ENCODE measurements at regions not wholly inside any gene's neighbourhood (a gene's known extent, or its start where the extent isn't known, plus 50 kb on each side); places are given as distances from the start of the nearest gene placed in this dataset.

DNA sequence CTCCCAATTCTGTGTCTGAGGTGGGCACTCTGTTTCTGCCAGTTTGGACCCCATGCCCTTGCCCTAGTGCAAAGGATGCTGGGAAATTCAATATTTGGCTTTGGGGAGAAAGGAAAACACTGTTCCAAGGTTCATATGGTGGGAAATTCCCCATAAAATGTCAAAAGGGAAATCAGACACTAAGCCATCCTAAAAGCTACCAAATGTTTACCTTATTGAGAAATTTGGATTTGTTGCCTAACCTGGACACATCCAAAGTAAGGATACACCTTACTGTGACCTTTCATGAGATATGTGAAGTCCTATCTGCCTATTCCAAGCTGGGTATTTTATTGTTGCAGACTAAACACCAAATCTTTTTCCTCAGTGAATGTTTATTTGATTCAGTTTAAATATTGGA is 109.1 kb downstream of the CYP26A1 start:
- no peak for DNase-seq (ENCODE audit: low read depth, low spot score)
- Histone ChIP-seq H3K36me3 (ENCODE audit: insufficient read depth, low read length) (no peaks in the 10 kb centered on the region), H3K4me3 (no peak overlapping the region), H3K27ac (no peak overlapping the region), H3K9ac (ENCODE audit: insufficient read length) (no peak overlapping the region), H3K9me3 (ENCODE audit: low read depth, low read length) (no peaks in the 10 kb centered on the region)
- TF ChIP-seq FOXP2 (optimal IDR thresholded peaks at IDR 0.05; ENCODE audit: control extremely low read depth, extremely low read length, insufficient read depth) (no peak), EZH2 (IDR thresholded peaks at IDR 0.05) (no peak), POLR2AphosphoS5 (IDR thresholded peaks at IDR 0.05; ENCODE audit: borderline replicate concordance, low read depth, low read length) (no peak)

- Histone ChIP-seq H3K9ac (ENCODE audit: insufficient read length) (no peak overlapping the region), H3K9me3 (ENCODE audit: low read depth, low read length) (no peaks in the 10 kb centered on the region)
- TF ChIP-seq POLR2AphosphoS5 (IDR thresholded peaks at IDR 0.05; ENCODE audit: borderline replicate concordance, low read depth, low read length) = no peak
- no peak for TF ChIP-seq FOXP2 (optimal IDR thresholded peaks at IDR 0.05; ENCODE audit: control extremely low read depth, extremely low read length, insufficient read depth)
- TF ChIP-seq EZH2 (IDR thresholded peaks at IDR 0.05) = no peak
These were observed 113.0 kb downstream of the CYP26A1 start for GRCh38 chr10:93186653-93187052.

DNA sequence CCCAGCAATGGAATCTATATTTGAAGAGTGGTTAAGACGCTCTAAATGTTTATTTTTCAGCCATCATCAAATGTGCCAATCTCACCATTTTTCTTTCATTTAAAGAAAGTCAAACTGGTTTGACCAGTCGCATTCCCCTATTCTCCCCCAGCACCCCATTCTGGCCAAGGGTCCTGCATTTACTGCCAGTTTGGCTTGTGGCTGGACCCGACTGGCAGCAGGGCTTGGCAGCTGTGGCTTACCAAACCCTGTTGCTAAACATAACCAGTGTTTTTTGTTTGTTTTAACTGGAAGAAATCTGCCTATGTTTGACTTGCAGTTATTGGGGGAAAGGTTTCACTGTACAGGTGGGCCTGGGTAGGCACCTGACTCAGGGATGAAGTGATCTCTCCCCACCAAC is 116.3 kb downstream of the CYP26A1 start:
- TF ChIP-seq POLR2AphosphoS5 (IDR thresholded peaks at IDR 0.05; ENCODE audit: borderline replicate concordance, low read depth, low read length) (no peak), FOXP2 (optimal IDR thresholded peaks at IDR 0.05; ENCODE audit: control extremely low read depth, extremely low read length, insufficient read depth) (no peak), EZH2 (IDR thresholded peaks at IDR 0.05) (no peak)
- H3K36me3 ChIP-seq (ENCODE audit: insufficient read depth, low read length) = no peaks in the 10 kb centered on the region
- no peak overlapping the region for H3K4me3 ChIP-seq
- no peaks in the 10 kb centered on the region for H3K9me3 ChIP-seq (ENCODE audit: low read depth, low read length)
- H3K27ac ChIP-seq = no peak overlapping the region
- no peak for DNase-seq (ENCODE audit: low read depth, low spot score)
- no peak overlapping the region for H3K9ac ChIP-seq (ENCODE audit: insufficient read length)

More at GRCh38 chr10:93186653-93187052, 113.0 kb downstream of the CYP26A1 start:
- no peaks in the 10 kb centered on the region for H3K36me3 ChIP-seq (ENCODE audit: insufficient read depth, low read length)
- DNase-seq (ENCODE audit: low read depth, low spot score) = no peak
- H3K27ac ChIP-seq = no peak overlapping the region
- no peak overlapping the region for H3K4me3 ChIP-seq

DNA sequence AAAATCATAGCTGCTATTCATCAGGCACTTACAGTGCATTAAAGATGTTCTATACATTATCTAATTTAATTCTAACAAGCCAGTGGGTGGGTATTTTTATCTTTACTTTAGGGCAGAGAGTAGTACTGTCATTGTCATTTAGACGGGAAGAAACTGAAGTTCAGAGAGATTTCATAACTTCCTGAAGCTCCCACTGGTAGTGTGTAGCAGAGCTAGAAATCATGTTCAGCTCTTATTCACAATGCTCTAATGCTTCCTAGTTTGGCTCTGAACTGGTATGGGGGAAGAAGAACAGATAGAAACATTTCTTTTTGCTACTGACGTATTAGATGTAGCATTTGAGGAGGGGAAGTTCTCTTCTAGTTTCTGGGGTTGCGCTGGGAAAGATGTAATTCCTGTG is 116.7 kb downstream of the CYP26A1 start:
- Histone ChIP-seq H3K27ac (no peak overlapping the region), H3K4me3 (no peak overlapping the region), H3K36me3 (ENCODE audit: insufficient read depth, low read length) (no peaks in the 10 kb centered on the region), H3K9ac (ENCODE audit: insufficient read length) (no peak overlapping the region), H3K9me3 (ENCODE audit: low read depth, low read length) (no peaks in the 10 kb centered on the region)
- TF ChIP-seq FOXP2 (optimal IDR thresholded peaks at IDR 0.05; ENCODE audit: control extremely low read depth, extremely low read length, insufficient read depth) = no peak
- no peak for TF ChIP-seq EZH2 (IDR thresholded peaks at IDR 0.05)
- TF ChIP-seq POLR2AphosphoS5 (IDR thresholded peaks at IDR 0.05; ENCODE audit: borderline replicate concordance, low read depth, low read length) = no peak
- DNase-seq (ENCODE audit: low read depth, low spot score) = no peak

DNA sequence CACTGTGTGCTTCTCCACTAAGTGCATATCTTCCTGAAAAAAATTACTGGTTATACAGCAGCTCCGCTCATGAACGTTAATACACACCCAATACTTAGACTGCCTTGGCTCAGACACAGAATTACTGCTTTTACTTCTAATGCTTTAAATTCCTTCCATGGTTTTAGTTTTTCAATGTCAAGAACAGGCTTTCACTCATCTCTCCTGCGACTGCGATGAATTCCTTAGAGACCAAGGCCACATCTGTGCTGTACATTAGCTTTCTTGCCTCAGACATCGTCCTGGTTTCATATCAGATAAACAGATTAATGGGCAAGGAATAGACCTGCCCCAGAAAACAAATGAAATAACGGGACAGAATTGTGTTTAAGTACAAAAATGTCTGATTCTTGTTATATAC is 120.2 kb downstream of the CYP26A1 start:
- Histone ChIP-seq H3K4me3 (no peak overlapping the region), H3K27ac (no peak overlapping the region), H3K9me3 (ENCODE audit: low read depth, low read length) (no peaks in the 10 kb centered on the region), H3K9ac (ENCODE audit: insufficient read length) (no peak overlapping the region), H3K36me3 (ENCODE audit: insufficient read depth, low read length) (no peaks in the 10 kb centered on the region)
- no peak for TF ChIP-seq POLR2AphosphoS5 (IDR thresholded peaks at IDR 0.05; ENCODE audit: borderline replicate concordance, low read depth, low read length)
- TF ChIP-seq FOXP2 (optimal IDR thresholded peaks at IDR 0.05; ENCODE audit: control extremely low read depth, extremely low read length, insufficient read depth) = no peak
- no peak for TF ChIP-seq EZH2 (IDR thresholded peaks at IDR 0.05)
- no peak for DNase-seq (ENCODE audit: low read depth, low spot score)

GRCh38 chr10:93198401-93199131 is 124.9 kb downstream of the CYP26A1 start:
- Histone ChIP-seq H3K36me3 (ENCODE audit: insufficient read depth, low read length) (no peaks in the 10 kb centered on the region), H3K9me3 (ENCODE audit: low read depth, low read length) (no peaks in the 10 kb centered on the region), H3K27ac (no peak overlapping the region), H3K4me3 (no peak overlapping the region), H3K9ac (ENCODE audit: insufficient read length) (no peak overlapping the region)
- TF ChIP-seq FOXP2 (optimal IDR thresholded peaks at IDR 0.05; ENCODE audit: control extremely low read depth, extremely low read length, insufficient read depth) (no peak), POLR2AphosphoS5 (IDR thresholded peaks at IDR 0.05; ENCODE audit: borderline replicate concordance, low read depth, low read length) (no peak), EZH2 (IDR thresholded peaks at IDR 0.05) (no peak)
- DNase-seq (ENCODE audit: low read depth, low spot score) = no peak

DNA sequence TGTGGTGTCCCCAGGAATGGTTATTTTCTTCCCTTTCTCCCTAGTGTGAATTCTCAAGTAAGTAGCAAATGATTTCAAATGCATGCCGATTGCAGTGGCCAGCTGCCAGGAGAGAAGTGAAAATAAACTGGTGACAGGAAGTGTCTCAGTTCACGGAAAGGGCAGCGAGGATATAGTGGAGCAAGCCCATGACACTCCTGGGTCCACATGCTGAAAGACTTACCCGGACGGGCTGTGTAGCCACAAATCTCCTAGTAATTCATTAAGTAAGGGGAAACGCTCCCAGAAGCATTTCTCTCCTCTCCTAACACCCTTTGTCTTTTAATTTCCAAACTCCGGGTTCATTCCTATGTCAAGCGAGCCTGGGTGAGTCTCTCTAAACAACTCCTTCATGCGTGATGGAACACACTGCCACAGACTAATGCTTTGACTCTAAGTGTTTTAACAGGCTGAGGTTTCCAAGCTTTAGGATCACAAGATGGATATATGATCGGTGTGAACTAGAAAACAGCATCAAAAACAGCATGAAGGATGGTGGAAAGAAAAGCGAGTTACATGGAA is 125.6 kb downstream of the CYP26A1 start:
- no peak for DNase-seq (ENCODE audit: low read depth, low spot score)
- TF ChIP-seq EZH2 (IDR thresholded peaks at IDR 0.05) (no peak), POLR2AphosphoS5 (IDR thresholded peaks at IDR 0.05; ENCODE audit: borderline replicate concordance, low read depth, low read length) (no peak), FOXP2 (optimal IDR thresholded peaks at IDR 0.05; ENCODE audit: control extremely low read depth, extremely low read length, insufficient read depth) (no peak)
- no peak overlapping the region for H3K27ac ChIP-seq
- no peaks in the 10 kb centered on the region for H3K36me3 ChIP-seq (ENCODE audit: insufficient read depth, low read length)
- H3K9me3 ChIP-seq (ENCODE audit: low read depth, low read length) = no peaks in the 10 kb centered on the region
- no peak overlapping the region for H3K9ac ChIP-seq (ENCODE audit: insufficient read length)
- H3K4me3 ChIP-seq = no peak overlapping the region

- Histone ChIP-seq H3K27ac (no peak overlapping the region), H3K9me3 (ENCODE audit: low read depth, low read length) (no peaks in the 10 kb centered on the region), H3K4me3 (no peak overlapping the region), H3K36me3 (ENCODE audit: insufficient read depth, low read length) (no peaks in the 10 kb centered on the region), H3K9ac (ENCODE audit: insufficient read length) (no peak overlapping the region)
- no peak for DNase-seq (ENCODE audit: low read depth, low spot score)
- no peak for TF ChIP-seq EZH2 (IDR thresholded peaks at IDR 0.05)
- no peak for TF ChIP-seq POLR2AphosphoS5 (IDR thresholded peaks at IDR 0.05; ENCODE audit: borderline replicate concordance, low read depth, low read length)
- TF ChIP-seq FOXP2 (optimal IDR thresholded peaks at IDR 0.05; ENCODE audit: control extremely low read depth, extremely low read length, insufficient read depth) = no peak
These were observed 131.1 kb downstream of the CYP26A1 start for GRCh38 chr10:93204494-93205485.
